ENCODE measurements at regions not wholly inside any gene's neighbourhood (a gene's known extent, or its start where the extent isn't known, plus 50 kb on each side); places are given as distances from the start of the nearest gene placed in this dataset.

DNA sequence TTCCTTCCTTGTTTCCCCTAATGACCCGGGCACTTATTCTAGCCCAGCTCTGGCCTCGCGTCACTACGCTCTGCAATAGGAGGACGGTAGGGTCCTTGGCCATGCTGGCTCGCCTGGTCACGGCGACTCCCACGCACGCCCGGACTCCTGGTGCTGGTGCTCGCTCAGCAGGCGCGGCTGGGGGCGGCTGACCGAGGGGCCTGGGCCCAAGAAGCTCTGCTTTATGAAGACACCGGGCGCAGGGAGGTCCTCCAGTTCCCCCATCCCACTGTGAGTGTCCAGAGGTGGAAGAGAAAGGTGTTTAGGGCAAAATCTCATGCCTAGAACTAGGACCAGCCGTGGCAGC, 54.2 kb upstream of the ZNF32 start:
- no peak overlapping the region for H3K27ac ChIP-seq
- ChIA-PET POLR2A (ENCODE audit: low non-redundant PET) (no interaction called here), CTCF (no interaction called here)
- TF ChIP-seq, protein P1, sequence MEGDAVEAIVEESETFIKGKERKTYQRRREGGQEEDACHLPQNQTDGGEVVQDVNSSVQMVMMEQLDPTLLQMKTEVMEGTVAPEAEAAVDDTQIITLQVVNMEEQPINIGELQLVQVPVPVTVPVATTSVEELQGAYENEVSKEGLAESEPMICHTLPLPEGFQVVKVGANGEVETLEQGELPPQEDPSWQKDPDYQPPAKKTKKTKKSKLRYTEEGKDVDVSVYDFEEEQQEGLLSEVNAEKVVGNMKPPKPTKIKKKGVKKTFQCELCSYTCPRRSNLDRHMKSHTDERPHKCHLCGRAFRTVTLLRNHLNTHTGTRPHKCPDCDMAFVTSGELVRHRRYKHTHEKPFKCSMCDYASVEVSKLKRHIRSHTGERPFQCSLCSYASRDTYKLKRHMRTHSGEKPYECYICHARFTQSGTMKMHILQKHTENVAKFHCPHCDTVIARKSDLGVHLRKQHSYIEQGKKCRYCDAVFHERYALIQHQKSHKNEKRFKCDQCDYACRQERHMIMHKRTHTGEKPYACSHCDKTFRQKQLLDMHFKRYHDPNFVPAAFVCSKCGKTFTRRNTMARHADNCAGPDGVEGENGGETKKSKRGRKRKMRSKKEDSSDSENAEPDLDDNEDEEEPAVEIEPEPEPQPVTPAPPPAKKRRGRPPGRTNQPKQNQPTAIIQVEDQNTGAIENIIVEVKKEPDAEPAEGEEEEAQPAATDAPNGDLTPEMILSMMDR (conservative IDR thresholded peaks at IDR 0.05; ENCODE audit: low read depth), result no peak
- DNase-seq (ENCODE audit: low spot score), result no peak

DNA sequence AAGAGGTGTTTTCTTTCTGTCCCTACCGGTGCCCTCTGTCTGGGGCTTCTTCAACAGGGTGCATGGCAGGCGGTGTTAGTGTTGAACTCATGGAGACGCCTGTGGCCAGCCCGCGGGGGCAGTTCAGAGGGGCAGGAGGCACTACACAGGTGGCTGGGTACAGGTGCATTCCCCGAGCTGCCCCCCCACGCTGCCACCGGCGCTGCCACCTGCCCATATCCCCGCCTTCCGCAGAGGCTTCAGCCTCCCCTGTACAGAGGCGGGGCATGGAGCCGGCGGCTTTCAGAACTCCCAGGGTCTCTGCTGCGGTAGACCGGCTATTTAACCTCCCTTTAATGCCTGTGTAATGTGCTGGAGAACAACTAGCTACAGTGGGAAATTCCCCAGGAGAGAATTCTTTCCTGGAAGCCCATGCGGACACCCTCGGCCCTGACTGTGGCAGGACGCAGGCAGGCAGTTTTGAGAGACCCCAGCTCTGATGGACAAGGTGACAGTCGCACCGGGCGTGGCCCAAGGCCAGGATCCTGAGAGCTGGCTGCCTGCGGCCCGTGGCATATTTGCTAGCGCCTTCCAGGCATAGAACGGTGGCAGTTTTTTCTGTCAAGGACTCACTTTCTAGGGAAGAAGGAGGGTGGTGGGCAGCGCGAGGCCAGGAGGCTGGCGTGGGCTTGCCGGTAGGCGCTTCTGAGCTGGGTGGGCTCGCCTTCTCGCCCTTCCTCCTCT, 53.7 kb upstream of the ZNF32 start:
- H3K27ac ChIP-seq, result no peak overlapping the region
- TF ChIP-seq, protein P1 (conservative IDR thresholded peaks at IDR 0.05; ENCODE audit: low read depth), result no peak
- ChIA-PET POLR2A (ENCODE audit: low non-redundant PET) (no interaction called here), CTCF (no interaction called here)
- no peak for DNase-seq (ENCODE audit: low spot score)

DNA sequence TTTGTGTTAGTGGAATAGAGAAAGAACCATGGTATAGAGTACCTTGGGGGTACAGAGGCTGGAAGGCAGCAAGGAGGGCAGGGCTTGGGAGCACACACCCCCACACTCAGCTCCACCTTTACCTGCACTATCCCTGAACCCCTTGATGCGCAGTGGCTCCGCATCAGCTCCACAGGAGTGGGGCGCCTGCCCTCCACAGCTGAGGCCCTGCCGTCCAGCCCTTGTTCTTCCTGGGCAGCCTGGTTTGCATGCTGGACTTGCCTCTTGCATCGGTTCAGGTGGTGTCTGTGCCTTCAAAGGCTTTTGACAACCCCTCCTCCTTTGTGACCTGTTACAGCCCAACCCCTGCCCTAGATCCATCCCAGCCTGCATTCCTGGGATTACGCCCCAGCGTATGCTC, 52.6 kb upstream of the ZNF32 start:
- no peak for DNase-seq (ENCODE audit: low spot score)
- POLR2A ChIA-PET (ENCODE audit: low non-redundant PET), result no interaction called here
- TF ChIP-seq, protein P1 (conservative IDR thresholded peaks at IDR 0.05; ENCODE audit: low read depth), result no peak
- no peak overlapping the region for H3K27ac ChIP-seq
- CTCF ChIA-PET, result no interaction called here

DNA sequence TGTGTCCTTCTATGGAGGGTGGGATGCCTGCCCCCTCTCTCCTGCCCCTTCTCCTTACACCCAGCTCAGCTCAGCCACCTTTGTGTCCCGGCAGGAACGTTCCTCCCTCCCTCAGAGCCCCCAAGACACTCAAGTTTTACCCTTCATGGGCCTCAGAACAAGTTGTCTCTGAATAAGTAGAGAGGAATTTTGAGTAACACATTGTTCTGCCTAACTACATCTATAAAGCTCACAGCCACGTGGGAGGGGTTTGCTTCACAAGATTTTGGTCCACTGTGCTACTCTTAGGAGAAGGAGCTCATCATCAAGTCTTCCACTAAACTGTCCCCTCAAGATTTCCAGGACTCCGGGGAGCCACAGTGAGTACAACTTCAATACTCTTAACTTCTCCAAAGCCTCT, 51.6 kb upstream of the ZNF32 start:
- ChIA-PET POLR2A (ENCODE audit: low non-redundant PET) (no interaction called here), CTCF (interaction anchor here (0.7 to 1.5 kb wide), 2 partner anchors 10 to 1233 kb away, joined by 3 to 4 read pairs; no protein-coding TSS in a partner anchor)
- TF ChIP-seq, protein P1 (conservative IDR thresholded peaks at IDR 0.05; ENCODE audit: low read depth), result no peak
- no peak overlapping the region for H3K27ac ChIP-seq
- no peak for DNase-seq (ENCODE audit: low spot score)

DNA sequence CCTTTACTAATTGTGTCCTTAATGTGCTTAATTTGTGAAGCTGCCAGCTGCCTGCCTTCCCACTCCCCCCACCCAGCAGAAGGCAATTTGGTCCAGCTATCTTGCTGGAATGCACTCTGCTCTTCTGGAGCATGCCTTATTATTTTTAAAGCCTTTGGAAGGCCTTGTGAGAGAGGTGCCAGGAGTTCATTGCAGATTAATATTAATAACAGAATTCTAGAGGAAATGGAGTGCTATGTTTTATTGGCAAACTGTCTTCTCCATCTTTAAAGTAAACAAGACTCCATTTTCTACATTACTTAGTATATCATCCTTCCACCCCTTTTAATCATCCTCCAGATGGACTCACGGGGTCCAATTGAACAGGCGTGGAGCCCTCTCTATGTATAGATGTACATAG, 50.8 kb upstream of the ZNF32 start:
- ChIA-PET CTCF (interaction anchor here (1.5 kb wide), 1 partner anchor 9 kb away, joined by 4 read pairs; no protein-coding TSS in a partner anchor), POLR2A (ENCODE audit: low non-redundant PET) (no interaction called here)
- TF ChIP-seq, protein P1 (conservative IDR thresholded peaks at IDR 0.05; ENCODE audit: low read depth), result no peak
- no peak for DNase-seq (ENCODE audit: low spot score)
- no peak overlapping the region for H3K27ac ChIP-seq
